ENCODE measurements at regions not wholly inside any gene's neighbourhood (a gene's known extent, or its start where the extent isn't known, plus 50 kb on each side); places are given as distances from the start of the nearest gene placed in this dataset.

DNA sequence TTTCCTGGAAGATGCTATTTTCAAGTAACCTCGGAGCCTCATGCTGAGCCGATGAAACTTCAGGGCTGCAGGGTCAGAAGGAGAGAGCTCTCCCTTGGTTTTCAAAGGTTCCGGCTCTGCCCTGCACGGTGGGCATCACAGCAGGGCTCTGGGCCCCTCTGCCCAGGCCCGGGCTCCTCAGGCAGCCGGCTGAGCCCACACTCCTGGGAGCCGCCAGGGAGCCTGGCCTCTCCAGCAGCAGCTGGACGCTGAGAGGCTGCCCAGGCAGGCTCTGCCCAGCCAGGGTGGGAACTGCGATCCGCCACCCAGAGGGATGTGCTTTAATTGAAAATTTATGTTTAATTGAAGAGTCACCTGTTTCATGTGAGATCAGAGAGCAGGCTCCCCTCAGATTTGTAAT is 97.5 kb upstream of the MGMT start:
- 65 to 68% methylated on average over 10 of the region's 10 CpGs for WGBS, 2 donors
- no peaks in the 10 kb centered on the region for H3K27me3 ChIP-seq (ENCODE audit: control insufficient read depth in 1 of 2, insufficient read depth in 2 of 2, low read length in 2 of 2)
- H3K4me3 ChIP-seq (ENCODE audit: low read depth in 1 of 2, low read length in 2 of 2) = no peak overlapping the region
- no peaks in the 10 kb centered on the region for H3K4me1 ChIP-seq (ENCODE audit: control insufficient read depth in 2 of 2, insufficient read depth in 2 of 2, low read length in 1 of 2)
- H3K27ac ChIP-seq (ENCODE audit: low read depth in 2 of 2, low read length in 1 of 2) = no peak overlapping the region
- peaks cover 2 to 4% of the 10 kb centered on the region in 2 donors for H3K9me3 ChIP-seq (ENCODE audit: control insufficient read depth in 2 of 2, insufficient read depth in 1 of 2, low read depth in 1 of 2, low read length in 1 of 2)
- no peaks in the 10 kb centered on the region for H3K36me3 ChIP-seq (ENCODE audit: control insufficient read depth in 2 of 2, insufficient read depth in 2 of 2, low read length in 1 of 2)

DNA sequence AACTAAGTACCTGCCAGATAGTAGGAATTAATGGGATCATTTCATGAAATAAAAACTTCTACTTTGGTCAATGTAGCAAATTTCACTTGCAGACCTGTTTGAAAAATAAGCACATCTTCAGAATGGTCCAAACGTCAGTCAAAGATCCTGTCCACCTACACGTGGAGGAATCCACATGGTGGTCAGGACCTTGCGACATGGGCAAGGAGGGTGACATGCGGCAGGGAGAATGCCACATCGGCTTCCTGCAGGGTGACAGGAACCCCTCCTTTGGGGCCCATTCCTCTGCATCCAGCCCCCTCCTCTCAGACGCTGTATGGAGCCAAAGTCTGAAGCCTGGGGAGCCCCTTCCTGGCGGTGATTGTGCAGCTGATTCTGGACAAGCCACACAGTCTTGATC is 95.5 kb upstream of the MGMT start:
- Histone ChIP-seq H3K27ac (ENCODE audit: low read depth in 2 of 2, low read length in 1 of 2) (no peak overlapping the region), H3K27me3 (ENCODE audit: control insufficient read depth in 1 of 2, insufficient read depth in 2 of 2, low read length in 2 of 2) (no peaks in the 10 kb centered on the region), H3K9me3 (ENCODE audit: control insufficient read depth in 2 of 2, insufficient read depth in 1 of 2, low read depth in 1 of 2, low read length in 1 of 2) (peaks cover 2 to 4% of the 10 kb centered on the region in 2 donors), H3K4me3 (ENCODE audit: low read depth in 1 of 2, low read length in 2 of 2) (no peak overlapping the region), H3K36me3 (ENCODE audit: control insufficient read depth in 2 of 2, insufficient read depth in 2 of 2, low read length in 1 of 2) (no peaks in the 10 kb centered on the region), H3K4me1 (ENCODE audit: control insufficient read depth in 2 of 2, insufficient read depth in 2 of 2, low read length in 1 of 2) (no peaks in the 10 kb centered on the region)
- 55 to 61% methylated on average over 7 of the region's 7 CpGs for WGBS, 2 donors

DNA sequence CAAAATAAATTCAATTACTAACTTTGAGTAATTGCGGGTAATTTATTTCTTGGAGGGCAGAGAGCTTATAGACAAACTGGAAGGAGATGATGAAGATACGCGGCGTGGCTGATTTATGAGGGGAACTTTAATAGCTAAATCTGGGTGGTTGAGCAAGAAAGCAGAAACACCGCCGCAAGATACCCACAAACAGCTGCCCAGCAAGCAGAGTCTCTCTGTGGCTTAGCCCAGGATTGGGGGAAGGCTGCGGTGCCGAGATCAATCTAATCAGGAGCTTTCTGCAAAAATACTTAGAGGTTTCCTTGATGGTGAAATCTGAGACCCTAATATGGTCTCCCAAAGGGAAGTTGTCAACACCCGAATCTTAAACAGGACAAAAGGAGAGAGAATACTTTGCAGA is 94.9 kb upstream of the MGMT start:
- Histone ChIP-seq H3K36me3 (ENCODE audit: control insufficient read depth in 2 of 2, insufficient read depth in 2 of 2, low read length in 1 of 2) (no peaks in the 10 kb centered on the region), H3K4me3 (ENCODE audit: low read depth in 1 of 2, low read length in 2 of 2) (no peak overlapping the region), H3K27ac (ENCODE audit: low read depth in 2 of 2, low read length in 1 of 2) (no peak overlapping the region), H3K9me3 (ENCODE audit: control insufficient read depth in 2 of 2, insufficient read depth in 1 of 2, low read depth in 1 of 2, low read length in 1 of 2) (peaks cover 2 to 4% of the 10 kb centered on the region in 2 donors), H3K4me1 (ENCODE audit: control insufficient read depth in 2 of 2, insufficient read depth in 2 of 2, low read length in 1 of 2) (no peaks in the 10 kb centered on the region), H3K27me3 (ENCODE audit: control insufficient read depth in 1 of 2, insufficient read depth in 2 of 2, low read length in 2 of 2) (no peaks in the 10 kb centered on the region)
- 71 to 72% methylated on average over 9 of the region's 9 CpGs for WGBS, 2 donors

DNA sequence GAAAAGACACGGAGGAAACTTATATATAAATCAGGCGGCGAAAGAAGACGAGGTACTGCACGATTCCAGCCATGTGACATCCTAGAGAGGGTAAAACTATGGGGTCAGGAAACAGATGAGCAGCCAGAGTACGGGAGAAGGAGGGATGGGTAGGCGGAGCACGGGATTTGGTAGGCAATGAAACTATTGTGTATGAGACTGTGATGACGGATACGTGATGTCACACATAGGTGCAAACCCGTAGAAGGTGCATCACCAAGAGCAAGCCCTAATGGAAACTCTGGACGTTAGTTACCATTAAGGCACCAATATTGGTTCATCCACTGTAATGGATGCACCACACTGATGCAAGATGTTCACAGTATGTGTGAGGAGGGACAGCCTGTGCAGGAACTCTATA is 93.8 kb upstream of the MGMT start:
- 86 to 89% methylated on average over 12 of the region's 12 CpGs for WGBS, 2 donors
- no peak overlapping the region for H3K27ac ChIP-seq (ENCODE audit: low read depth in 2 of 2, low read length in 1 of 2)
- peaks cover 2 to 4% of the 10 kb centered on the region in 2 donors for H3K9me3 ChIP-seq (ENCODE audit: control insufficient read depth in 2 of 2, insufficient read depth in 1 of 2, low read depth in 1 of 2, low read length in 1 of 2)
- H3K36me3 ChIP-seq (ENCODE audit: control insufficient read depth in 2 of 2, insufficient read depth in 2 of 2, low read length in 1 of 2) = no peaks in the 10 kb centered on the region
- no peak overlapping the region for H3K4me3 ChIP-seq (ENCODE audit: low read depth in 1 of 2, low read length in 2 of 2)
- no peaks in the 10 kb centered on the region for H3K27me3 ChIP-seq (ENCODE audit: control insufficient read depth in 1 of 2, insufficient read depth in 2 of 2, low read length in 2 of 2)
- no peaks in the 10 kb centered on the region for H3K4me1 ChIP-seq (ENCODE audit: control insufficient read depth in 2 of 2, insufficient read depth in 2 of 2, low read length in 1 of 2)

DNA sequence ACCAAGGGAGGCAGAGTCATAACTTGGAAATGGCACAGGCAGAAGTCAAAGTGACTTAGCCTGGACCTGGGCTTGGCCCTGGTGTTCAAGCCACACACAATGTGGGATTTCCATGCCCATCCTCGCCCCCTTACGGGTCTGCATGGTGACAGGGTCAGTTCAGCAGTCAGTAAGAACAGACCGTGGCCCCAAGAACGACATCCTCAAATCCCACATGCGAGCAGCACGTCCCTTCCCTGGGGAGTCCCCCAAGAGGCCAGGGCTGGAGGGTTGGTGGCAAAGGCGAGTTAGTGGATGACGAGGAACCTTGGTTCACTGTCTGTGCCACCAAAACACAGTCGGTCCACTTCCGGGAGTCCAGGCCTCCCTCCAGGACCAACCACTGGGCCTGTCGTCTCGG is 93.3 kb upstream of the MGMT start:
- Histone ChIP-seq H3K4me1 (ENCODE audit: control insufficient read depth in 2 of 2, insufficient read depth in 2 of 2, low read length in 1 of 2) (no peaks in the 10 kb centered on the region), H3K4me3 (ENCODE audit: low read depth in 1 of 2, low read length in 2 of 2) (no peak overlapping the region), H3K27ac (ENCODE audit: low read depth in 2 of 2, low read length in 1 of 2) (no peak overlapping the region), H3K9me3 (ENCODE audit: control insufficient read depth in 2 of 2, insufficient read depth in 1 of 2, low read depth in 1 of 2, low read length in 1 of 2) (peaks cover 2 to 4% of the 10 kb centered on the region in 2 donors), H3K27me3 (ENCODE audit: control insufficient read depth in 1 of 2, insufficient read depth in 2 of 2, low read length in 2 of 2) (no peaks in the 10 kb centered on the region), H3K36me3 (ENCODE audit: control insufficient read depth in 2 of 2, insufficient read depth in 2 of 2, low read length in 1 of 2) (no peaks in the 10 kb centered on the region)
- 83 to 90% methylated on average over 12 of the region's 12 CpGs for WGBS, 2 donors

DNA sequence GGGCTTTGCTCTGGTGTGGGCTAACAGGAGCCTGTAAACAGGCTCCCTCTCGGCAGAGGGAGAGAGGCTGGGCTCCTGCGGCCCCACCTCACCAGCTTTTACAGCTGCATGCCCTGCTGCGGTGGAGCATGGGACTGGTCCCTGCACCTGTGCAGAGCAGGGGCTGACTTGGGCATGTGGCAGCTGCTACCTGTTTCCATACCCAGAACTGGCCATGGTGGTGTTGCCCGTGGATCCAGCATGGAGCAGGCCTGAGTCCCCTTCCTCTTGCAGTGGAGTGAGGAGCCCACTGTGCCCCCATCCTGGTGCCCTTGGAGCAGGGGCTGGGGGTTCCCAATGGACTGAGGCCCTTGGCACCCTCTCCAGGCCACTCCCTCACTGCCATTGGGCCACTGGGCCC is 91.9 kb upstream of the MGMT start:
- Histone ChIP-seq H3K4me1 (ENCODE audit: control insufficient read depth in 2 of 2, insufficient read depth in 2 of 2, low read length in 1 of 2) (no peaks in the 10 kb centered on the region), H3K27ac (ENCODE audit: low read depth in 2 of 2, low read length in 1 of 2) (no peak overlapping the region), H3K9me3 (ENCODE audit: control insufficient read depth in 2 of 2, insufficient read depth in 1 of 2, low read depth in 1 of 2, low read length in 1 of 2) (peaks cover 2 to 4% of the 10 kb centered on the region in 2 donors), H3K27me3 (ENCODE audit: control insufficient read depth in 1 of 2, insufficient read depth in 2 of 2, low read length in 2 of 2) (no peaks in the 10 kb centered on the region), H3K36me3 (ENCODE audit: control insufficient read depth in 2 of 2, insufficient read depth in 2 of 2, low read length in 1 of 2) (no peaks in the 10 kb centered on the region), H3K4me3 (ENCODE audit: low read depth in 1 of 2, low read length in 2 of 2) (no peak overlapping the region)
- 78 to 88% methylated on average over 4 of the region's 4 CpGs for whole genome bisulfite sequencing, 2 donors

DNA sequence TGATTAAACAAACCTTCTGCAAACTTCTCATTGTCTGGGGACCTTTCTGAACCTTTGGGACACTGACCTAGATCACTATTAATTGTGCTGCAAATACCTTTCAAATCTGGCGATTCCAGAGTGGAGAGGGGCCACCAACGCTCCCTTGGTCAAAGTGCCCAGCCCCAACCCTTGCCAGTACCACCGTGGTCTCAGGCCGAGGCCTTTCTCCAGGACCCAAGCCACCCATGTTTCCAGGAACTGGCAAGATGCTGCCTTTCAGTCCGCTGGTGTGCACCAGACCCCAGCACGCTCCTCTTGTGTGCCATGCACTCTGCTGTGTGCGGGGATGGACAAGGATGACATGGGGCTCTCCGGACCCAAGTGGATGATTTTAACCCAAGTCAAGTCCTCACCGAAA is 91.1 kb upstream of the MGMT start:
- Histone ChIP-seq H3K27ac (ENCODE audit: low read depth in 2 of 2, low read length in 1 of 2) (no peak overlapping the region), H3K4me1 (ENCODE audit: control insufficient read depth in 2 of 2, insufficient read depth in 2 of 2, low read length in 1 of 2) (no peaks in the 10 kb centered on the region), H3K4me3 (ENCODE audit: low read depth in 1 of 2, low read length in 2 of 2) (no peak overlapping the region), H3K9me3 (ENCODE audit: control insufficient read depth in 2 of 2, insufficient read depth in 1 of 2, low read depth in 1 of 2, low read length in 1 of 2) (peaks cover 2 to 4% of the 10 kb centered on the region in 2 donors), H3K36me3 (ENCODE audit: control insufficient read depth in 2 of 2, insufficient read depth in 2 of 2, low read length in 1 of 2) (no peaks in the 10 kb centered on the region), H3K27me3 (ENCODE audit: control insufficient read depth in 1 of 2, insufficient read depth in 2 of 2, low read length in 2 of 2) (no peaks in the 10 kb centered on the region)
- whole genome bisulfite sequencing, 2 donors = 85 to 90% methylated on average over 9 of the region's 9 CpGs

DNA sequence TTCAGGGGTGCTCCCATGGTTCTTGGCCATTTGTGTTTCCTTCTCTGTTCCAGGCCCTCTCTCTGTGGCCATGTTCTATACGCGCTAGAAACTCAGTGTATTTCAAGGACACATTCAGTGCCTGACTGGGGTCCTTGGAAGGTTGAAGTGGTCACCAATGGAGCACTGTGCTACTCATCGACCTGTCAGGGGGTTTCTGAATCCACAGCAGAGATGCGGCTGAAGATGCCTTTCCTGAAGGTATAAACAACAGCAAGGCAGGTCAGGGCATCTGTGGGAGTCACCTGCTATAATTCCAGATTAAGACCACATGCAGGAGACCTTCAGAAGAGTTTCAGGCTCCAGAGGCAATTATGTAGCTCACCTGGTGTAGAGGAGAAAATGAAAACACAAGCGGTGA is 86.8 kb upstream of the MGMT start:
- H3K27me3 ChIP-seq (ENCODE audit: control insufficient read depth in 1 of 2, insufficient read depth in 2 of 2, low read length in 2 of 2) = no peaks in the 10 kb centered on the region
- no peak overlapping the region for H3K4me3 ChIP-seq (ENCODE audit: low read depth in 1 of 2, low read length in 2 of 2)
- H3K9me3 ChIP-seq (ENCODE audit: control insufficient read depth in 2 of 2, insufficient read depth in 1 of 2, low read depth in 1 of 2, low read length in 1 of 2) = peaks cover 0 to 4% of the 10 kb centered on the region in 2 donors
- H3K27ac ChIP-seq (ENCODE audit: low read depth in 2 of 2, low read length in 1 of 2) = no peak overlapping the region
- H3K4me1 ChIP-seq (ENCODE audit: control insufficient read depth in 2 of 2, insufficient read depth in 2 of 2, low read length in 1 of 2) = no peaks in the 10 kb centered on the region
- WGBS, 2 donors = 94% methylated on average over 5 of the region's 5 CpGs
- H3K36me3 ChIP-seq (ENCODE audit: control insufficient read depth in 2 of 2, insufficient read depth in 2 of 2, low read length in 1 of 2) = no peaks in the 10 kb centered on the region

DNA sequence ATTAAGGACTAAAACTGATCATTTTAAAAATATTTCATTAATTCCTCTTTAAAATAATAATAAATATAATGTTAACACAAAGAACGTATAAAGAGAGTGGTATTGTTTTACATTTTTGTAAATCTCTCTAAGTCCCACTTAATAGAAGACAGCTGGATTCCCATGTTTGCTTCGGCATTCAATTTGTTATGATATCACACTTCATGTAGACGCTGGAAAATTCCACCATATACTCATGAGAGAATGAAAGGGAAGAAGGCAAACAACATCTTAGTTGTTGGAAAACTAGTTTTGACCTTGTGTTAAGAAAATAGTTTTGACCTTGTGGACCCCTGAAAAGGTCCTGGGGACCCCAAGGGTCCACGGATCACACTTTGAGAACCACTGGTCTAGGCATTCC is 85.3 kb upstream of the MGMT start:
- H3K27ac ChIP-seq (ENCODE audit: low read depth in 2 of 2, low read length in 1 of 2) = no peak overlapping the region
- no peaks in the 10 kb centered on the region for H3K27me3 ChIP-seq (ENCODE audit: control insufficient read depth in 1 of 2, insufficient read depth in 2 of 2, low read length in 2 of 2)
- H3K36me3 ChIP-seq (ENCODE audit: control insufficient read depth in 2 of 2, insufficient read depth in 2 of 2, low read length in 1 of 2) = no peaks in the 10 kb centered on the region
- H3K4me3 ChIP-seq (ENCODE audit: low read depth in 1 of 2, low read length in 2 of 2) = no peak overlapping the region
- WGBS, 2 donors = 59 to 69% methylated on average over 4 of the region's 4 CpGs
- H3K9me3 ChIP-seq (ENCODE audit: control insufficient read depth in 2 of 2, insufficient read depth in 1 of 2, low read depth in 1 of 2, low read length in 1 of 2) = peaks cover 0 to 4% of the 10 kb centered on the region in 2 donors
- H3K4me1 ChIP-seq (ENCODE audit: control insufficient read depth in 2 of 2, insufficient read depth in 2 of 2, low read length in 1 of 2) = no peaks in the 10 kb centered on the region

DNA sequence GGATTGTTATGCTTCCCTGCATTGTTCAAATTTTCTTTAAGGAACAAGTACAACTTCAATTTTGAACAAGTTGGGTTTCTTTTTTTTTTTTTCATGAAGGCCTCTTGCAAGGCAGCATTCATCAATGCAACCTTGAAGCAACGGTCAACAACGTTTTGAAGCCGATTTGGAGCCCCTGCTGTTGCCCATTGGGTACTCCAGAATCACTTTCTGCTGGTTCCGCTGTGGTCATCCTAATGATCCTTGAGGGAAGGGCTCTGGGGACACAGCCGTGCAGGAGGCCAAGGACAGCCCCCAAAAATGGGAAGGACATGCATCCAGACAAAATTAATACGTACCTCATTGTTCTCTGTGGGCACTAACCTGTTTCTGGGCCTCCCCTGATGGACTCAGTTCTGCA is 84.6 kb upstream of the MGMT start:
- WGBS, 2 donors = 78 to 86% methylated on average over 6 of the region's 6 CpGs
- no peaks in the 10 kb centered on the region for H3K36me3 ChIP-seq (ENCODE audit: control insufficient read depth in 2 of 2, insufficient read depth in 2 of 2, low read length in 1 of 2)
- H3K27ac ChIP-seq (ENCODE audit: low read depth in 2 of 2, low read length in 1 of 2) = no peak overlapping the region
- H3K4me1 ChIP-seq (ENCODE audit: control insufficient read depth in 2 of 2, insufficient read depth in 2 of 2, low read length in 1 of 2) = no peaks in the 10 kb centered on the region
- no peak overlapping the region for H3K4me3 ChIP-seq (ENCODE audit: low read depth in 1 of 2, low read length in 2 of 2)
- H3K27me3 ChIP-seq (ENCODE audit: control insufficient read depth in 1 of 2, insufficient read depth in 2 of 2, low read length in 2 of 2) = no peaks in the 10 kb centered on the region
- peaks cover 0 to 4% of the 10 kb centered on the region in 2 donors for H3K9me3 ChIP-seq (ENCODE audit: control insufficient read depth in 2 of 2, insufficient read depth in 1 of 2, low read depth in 1 of 2, low read length in 1 of 2)
